Stimulated activated CD8-positive, alpha-beta memory T cell treated with anti-CD3 and anti-CD28 coated beads, Interleukin-15, amount 100 ng/mL, for 1 hour (primary cell): ENCODE measurements at regions not wholly inside any gene's neighbourhood (a gene's known extent, or its start where the extent isn't known, plus 50 kb on each side); places are given as distances from the start of the nearest gene placed in this dataset.

Source experiments
- DNase-seq: peaks from one replicate; pipeline ENCODE4 v3.0.0-alpha.2; 2020; ENCODE audit warnings: low read depth

DNA sequence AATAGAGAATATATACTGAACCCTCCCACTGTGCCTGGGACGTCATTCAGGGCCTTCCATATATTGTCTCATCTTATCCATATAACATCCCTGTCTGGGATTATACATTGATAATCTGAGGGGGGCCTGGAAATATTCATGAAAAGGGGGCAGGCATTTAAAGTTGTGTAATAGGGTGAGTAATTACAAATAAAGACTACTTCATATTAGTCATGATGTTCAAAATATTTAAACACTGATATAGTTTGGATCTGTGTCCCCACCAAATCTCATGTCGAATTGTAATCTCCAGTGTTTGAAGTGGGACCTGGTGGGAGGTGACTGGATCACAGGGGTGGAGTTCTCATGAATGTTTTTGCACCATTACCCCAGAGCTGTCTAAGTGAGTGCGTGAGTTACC lies 97.8 kb downstream of the AQP9 start:
- no peak for DNase-seq

DNA sequence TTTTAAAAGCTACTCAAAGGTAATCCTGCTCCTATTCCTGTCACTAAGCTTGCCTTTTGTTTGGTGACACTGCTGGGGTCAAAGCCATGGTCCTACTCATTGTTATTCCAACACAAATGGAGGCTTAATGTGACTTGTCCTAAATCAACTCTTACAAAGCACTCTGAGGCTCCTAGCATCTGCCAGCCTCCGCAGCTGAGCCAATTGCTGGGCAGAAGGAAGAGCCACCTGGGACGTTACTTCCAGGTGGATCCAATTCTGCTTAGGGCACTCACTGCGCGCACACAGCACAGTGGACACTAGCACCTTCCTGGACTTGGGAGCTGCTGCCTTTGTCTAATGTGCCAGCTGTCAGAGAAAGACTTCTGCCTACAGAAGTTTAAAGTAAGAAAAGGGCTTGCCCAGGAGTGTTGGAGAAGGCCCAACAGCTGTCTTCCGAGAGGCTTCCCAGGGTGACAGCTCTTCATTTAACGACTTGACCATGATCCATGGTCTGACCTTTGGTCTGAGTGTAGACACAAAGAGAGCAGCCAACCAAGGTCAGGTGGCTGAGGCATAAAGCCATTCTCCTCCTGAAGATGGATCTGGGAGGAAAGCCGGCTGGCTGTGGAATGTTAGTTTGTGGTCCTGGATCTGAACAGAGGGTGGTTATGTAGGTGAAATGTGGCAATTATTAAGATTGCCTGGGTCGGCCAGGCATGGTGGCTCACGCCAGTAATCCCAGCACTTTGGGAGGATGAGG lies 102.2 kb downstream of the AQP9 start:
- no peak for DNase-seq

DNA sequence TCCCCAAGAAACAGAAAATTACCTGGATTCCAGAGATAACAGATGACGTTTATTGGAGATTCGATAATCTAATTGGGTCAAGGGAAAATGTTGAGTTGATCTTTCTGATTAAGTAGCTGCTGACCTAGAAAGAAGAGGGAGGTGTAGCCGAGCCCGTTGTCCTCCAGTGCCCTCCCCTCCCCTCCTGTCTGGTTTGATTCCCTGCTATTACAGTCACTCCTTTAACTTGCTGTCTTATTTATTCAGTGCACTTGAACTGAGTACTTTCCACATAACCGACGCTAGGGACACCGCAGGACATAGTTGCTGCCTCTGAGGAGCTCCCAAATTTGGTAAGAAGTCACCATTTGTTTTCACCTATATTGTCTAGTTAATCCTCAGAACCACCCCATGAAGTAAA lies 103.7 kb downstream of the AQP9 start:
- no peak for DNase-seq

DNA sequence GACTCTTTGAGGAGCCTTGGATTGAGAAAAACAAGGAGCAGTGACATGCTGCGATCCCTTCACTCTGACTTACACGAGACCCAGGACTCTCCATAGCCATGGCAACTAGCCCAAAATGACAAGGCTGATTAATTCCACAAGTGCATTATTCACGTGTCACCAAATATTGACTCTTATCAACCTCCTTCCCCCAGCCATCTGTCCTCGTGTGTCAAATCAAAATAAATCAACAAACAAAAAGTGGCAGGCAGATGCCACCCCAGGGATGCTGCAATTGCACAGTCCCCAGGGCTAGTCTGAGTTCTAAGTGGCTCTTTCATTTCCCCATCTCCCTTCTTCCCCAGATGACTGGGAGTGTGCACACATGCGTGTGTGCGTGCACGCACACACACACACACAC lies 104.9 kb downstream of the AQP9 start:
- no peak for DNase-seq

DNA sequence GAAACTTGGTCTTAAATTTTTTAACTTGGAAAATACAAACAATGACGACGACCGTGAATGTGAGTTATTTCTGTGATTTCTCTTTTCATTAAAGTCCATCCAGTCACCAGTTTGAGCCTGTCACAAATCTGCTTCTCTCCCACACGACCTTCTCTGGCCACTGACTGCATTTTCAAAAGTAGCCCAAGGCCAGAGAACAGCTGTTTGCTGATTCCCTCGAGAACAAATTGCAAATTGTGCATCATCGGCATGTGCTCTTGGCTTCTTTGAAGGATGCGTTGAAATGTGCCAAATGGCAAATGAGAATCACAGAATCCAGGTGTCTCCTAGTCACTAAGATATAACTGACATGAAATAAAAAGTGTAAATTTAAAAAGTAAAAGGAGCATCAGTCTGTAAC lies 106.4 kb downstream of the AQP9 start:
- DNase-seq = no peak

- no peak for DNase-seq
Measured at GRCh38 chr15:58246041-58246440, 107.9 kb downstream of the AQP9 start.

DNA sequence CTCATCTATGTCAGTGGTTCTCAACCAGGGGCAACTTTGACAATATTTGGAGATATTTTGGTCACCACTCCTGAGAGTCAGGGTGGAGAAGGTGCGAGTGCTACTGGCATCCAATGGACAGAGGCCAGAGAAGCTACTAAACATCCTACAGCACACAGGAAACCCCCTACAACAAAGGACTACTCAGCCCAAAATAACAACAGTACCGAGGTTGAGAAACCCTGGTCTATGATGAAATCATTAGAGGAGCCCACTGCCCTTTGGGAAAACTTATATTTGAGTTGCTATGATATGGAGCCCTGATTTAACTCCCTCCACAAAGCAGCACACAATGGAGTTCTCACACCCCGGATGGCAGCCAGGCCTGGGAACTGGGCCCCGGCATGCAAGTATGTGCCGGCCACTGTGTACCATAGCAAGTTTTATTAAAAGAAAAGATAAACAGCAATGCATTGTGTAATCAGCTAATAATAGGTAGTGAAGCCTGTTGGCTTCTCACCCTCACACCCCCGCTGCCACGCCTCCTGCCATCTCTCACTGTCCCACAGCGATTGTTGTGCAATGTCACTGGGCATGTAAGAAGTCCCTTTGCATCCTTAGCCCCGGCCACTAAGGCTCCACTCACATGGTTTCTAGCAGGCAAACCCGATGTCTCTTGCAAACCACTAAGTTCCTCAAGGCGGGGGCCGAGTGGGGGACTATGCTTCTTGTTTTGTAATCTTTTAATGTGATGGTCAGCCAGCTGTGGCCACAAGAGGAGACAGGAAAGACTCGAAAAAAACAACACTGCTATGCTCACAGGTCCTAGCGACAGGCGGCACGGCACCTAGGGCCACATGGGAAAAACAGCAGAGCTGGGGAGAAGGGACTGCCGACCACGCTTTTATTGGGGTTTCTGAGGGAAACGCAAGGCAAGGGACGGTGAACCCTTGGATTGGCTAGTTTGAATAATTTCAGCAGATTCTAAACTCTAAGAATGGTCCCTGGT lies 110.0 kb downstream of the AQP9 start:
- DNase-seq = no peak

GRCh38 chr15:58249646-58250312 lies 111.6 kb downstream of the AQP9 start:
- no peak for DNase-seq

GRCh38 chr15:58252586-58253323 lies 114.6 kb downstream of the AQP9 start:
- no peak for DNase-seq

- DNase-seq = no peak
Measured at GRCh38 chr15:58257776-58258325, 119.7 kb downstream of the AQP9 start.

DNA sequence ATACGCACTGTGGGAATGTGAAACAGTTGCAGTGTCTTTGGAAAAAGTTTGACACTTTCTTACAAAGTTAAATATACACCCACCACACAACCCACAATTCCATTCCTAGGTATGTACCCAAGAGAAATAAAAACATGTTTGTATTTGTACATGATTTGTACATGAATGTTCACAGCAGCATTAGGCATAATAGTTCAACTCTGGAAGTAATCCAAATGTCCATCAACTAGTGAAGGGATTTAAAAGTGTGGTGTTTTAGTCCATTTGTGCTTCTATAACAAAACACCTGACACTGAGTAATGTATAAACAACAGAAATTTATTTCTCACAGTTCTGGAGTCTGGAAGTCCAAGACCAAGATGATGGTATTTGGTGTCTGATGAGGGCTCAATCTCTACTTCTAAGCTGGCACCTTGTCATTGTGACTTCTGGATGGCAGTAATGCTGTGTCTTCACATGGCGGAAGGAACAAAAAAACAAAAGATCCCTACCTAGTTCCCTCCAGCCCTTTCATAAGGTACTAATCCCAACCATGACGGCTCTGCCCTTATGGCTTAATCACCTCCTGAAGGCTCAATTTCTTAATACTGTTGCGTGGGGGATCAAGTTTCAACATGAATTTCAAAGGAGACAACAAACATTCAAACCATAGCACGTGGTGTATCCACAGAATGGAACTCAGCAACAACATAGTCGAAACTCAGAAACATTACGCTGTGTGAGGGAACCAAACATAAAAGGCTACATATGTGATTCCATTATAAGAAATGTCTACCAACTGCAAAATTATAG lies 120.5 kb downstream of the AQP9 start:
- DNase-seq = no peak

- DNase-seq = no peak
Measured at GRCh38 chr15:58260205-58260724, 122.1 kb downstream of the AQP9 start.

DNA sequence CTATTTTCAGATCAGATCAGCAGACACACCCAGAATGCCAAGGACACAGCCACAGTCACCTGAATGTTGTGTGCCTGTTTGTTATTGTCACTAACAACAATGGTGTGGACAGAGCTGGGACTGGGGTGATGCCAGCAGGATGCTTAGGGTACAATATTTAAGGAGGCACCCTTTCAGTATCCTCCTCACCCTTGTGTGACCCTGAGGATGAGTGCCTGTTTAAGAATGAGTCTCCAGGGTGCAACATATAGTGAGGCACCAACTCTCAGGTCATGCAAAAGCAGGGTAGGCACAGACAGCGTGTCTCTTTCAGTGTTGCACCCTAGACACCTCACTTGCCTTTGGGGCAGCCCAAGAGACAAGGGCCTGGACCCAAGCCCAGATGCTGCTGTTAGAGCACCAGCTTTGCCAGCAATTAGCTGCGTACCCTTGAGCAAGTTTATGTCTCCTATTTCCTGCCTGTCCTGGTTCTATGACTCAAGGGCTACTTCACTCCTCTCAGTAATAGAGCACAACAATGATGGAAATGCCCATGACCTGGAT lies 122.6 kb downstream of the AQP9 start:
- DNase-seq = no peak

DNA sequence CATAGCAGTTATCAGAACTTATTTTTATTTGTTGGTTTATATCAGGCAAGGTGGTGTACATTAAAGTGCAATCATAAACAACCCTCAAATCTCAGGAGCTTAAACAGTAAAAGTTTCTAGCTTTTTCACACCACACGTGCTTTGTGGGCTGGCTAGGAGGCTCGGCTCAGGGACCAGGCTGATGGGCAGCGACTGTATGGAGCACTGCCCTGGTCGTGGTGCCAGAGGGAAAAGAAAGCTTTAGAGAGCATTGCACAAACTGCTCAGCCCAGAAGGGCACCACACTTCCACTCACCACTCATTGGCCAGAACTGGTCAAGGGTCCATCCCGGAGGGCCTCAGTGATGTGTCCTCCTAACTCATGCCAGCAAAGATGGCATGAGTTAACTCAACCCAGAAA lies 123.2 kb downstream of the AQP9 start:
- DNase-seq = no peak

DNA sequence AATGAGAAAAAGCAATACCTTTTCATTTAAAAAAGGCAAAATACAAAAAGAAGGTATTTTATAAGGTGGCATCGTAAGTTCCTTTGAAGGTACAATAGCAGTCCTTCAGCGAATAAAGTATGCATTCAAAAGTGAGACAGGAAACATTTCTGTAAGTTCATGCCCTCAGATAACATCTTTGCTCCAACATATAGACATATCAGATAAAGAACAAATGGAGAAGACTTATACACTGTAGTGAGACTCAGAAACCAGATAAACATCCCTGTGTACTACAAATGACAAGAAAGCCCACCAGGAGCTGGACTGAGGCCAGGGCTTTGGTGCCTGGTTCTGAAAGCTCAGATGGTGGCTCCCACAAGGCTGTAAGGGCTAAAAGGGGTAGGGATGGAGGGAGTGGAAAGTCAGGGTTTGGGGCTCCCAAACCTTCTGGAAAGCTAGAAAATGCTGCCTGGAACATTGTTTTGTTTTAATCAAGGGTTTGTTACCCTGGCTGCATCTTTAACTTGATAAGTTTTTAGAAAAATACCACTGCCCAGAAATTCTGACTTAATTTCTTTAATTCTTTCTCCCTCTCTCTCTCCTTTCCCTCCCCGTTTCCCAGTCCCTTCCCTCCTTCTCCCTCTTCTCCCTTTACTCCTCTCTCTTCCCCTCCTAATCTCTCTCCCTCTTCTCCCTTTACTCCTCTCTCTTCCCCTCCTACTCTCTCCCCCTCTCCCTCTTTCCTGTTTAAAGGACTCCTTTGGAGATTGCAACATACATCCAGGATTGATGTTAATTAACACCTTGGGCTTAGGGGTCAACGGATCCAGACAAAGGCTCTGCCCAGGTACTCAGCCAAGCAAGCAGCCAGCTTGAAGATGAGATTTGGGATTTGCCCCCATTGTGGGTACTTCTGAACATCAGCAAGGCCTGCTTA lies 126.1 kb downstream of the AQP9 start:
- no peak for DNase-seq

GRCh38 chr15:58267051-58267450 lies 128.9 kb downstream of the AQP9 start:
- DNase-seq = no peak

GRCh38 chr15:58268746-58269267 lies 130.6 kb downstream of the AQP9 start:
- DNase-seq = no peak

DNA sequence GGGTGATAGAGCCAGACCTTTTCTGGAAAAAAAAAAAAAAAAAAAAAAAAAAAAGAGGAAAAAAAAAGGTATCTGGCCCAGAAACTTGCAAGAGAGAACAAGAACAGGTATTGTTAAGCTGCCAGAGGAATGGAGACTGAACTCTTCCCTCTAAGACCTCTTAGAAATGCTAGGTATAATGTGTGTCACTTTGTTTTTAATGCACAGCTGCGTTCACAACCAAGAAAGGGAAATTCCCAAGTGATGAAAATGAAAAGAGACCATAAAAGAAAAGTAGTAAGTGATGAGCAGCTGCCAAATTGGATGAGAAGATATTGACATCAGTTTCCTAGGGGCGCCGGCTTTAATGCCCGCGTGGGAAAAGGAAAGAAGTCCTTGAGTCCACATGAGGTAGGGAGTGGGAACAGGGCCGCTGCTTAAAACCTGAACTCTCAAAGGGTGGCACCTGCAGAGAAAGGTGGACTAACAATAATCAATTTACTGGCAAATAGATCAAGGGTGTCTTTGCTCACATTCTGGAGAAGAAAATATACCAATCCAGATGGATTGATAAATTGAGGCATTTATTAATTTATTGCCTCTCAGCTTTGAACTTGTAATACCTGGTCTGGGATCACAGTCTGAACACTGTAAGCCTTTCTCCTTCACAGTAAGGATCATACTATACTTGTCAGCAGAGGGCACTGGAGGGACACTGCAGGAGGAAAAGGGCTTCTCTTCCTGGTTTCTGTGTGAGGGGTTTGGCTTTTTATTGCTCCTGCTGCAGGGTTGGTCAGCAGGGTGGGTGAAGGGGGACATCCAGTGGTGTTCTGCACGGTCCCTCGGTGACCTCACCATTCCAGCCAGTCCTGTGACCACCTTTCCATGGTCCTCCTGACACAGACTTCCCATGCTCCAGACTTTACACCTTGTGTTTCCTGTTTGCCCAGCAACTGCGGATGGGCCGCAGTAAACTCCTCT lies 131.6 kb downstream of the AQP9 start:
- no peak for DNase-seq
